GM19397 (cell line): ENCODE measurements at regions not wholly inside any gene's neighbourhood (a gene's known extent, or its start where the extent isn't known, plus 50 kb on each side); places are given as distances from the start of the nearest gene placed in this dataset.
"Not testable (repeated sequence)": the region's sequence is repeated elsewhere in the genome, so short reads cannot be mapped to it uniquely, and the experiment has no call there.

Source experiments
- ATAC-seq: cut with Tn5 transposase; IDR thresholded peaks from one replicate; pipeline ENCODE4 v1.9.1; 2021; ENCODE audit warnings: mild to moderate bottlenecking, moderate library complexity; ENCODE audit not compliant: unreplicated experiment

GRCh38 chr1:121443001-121443540, 258.3 kb downstream of the SRGAP2C start:
- no peak for ATAC-seq

GRCh38 chr1:121444096-121444495, 259.3 kb downstream of the SRGAP2C start:
- no peak for ATAC-seq

DNA sequence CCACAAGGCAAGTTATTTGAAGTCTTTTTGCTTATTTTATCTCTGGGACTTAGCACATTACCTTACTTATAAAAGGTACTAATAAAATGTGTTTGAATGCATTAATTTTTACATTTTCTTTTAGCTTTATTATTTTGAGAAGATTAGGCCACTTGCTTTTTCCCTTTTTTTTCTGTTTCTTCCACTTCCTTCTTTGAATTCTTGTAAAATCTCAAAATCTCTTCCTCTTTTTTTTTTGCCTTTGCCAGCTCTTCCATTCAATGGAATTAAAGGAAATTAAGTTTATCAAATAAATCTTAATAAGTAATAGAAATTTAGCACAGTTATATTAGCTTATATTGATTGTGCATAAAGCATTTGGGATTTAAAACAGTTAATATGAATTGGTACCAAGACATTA, 260.9 kb downstream of the SRGAP2C start:
- ATAC-seq, result no peak

DNA sequence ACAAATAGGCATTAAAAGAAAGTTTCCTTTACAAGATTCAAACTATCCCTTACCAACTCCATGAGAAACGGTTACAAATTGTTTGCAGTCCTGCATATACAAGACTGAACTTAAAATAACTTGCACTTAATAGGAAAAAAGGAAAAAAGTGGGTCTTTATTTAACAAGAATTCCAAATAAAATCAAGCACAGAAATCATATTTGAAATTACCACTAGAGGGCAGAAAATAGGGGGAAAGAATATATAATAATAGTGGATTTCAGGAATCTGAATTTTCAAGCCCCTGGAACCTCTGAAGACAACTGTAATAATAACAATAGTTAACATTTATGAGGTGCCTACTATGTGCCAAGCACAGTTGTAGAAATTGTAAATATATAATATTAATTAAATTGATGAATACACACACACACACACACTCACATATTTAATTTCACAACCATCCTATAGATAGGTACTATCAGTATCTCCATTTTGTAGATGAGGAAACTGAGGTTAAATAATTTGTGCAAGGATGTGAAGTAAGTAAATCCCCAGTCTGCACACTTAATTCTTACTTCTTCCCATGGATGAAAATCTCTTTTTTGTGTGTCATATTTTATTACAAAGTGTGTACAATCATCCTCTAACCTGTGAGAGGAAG, 262.6 kb downstream of the SRGAP2C start:
- not testable (repeated sequence) for ATAC-seq

DNA sequence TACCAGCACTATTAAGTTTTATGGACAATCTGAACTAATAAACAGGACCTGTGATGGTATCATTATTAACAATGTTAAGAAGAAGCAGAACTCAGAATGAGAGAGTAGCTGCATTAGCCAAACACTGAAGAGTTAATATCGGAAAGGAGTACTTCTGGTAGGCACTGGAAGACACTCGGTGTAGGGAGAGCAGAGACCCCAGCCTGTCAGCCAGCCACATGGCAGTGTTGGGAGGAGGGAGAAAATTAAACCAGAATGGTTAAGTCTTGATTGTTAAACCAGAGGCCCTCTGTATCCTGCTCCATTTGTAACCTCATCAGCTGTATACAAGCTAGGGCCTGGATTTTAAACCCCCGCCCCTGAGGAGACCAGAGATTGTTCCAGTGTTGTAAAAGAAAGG, 263.3 kb downstream of the SRGAP2C start:
- ATAC-seq, result not testable (repeated sequence)

DNA sequence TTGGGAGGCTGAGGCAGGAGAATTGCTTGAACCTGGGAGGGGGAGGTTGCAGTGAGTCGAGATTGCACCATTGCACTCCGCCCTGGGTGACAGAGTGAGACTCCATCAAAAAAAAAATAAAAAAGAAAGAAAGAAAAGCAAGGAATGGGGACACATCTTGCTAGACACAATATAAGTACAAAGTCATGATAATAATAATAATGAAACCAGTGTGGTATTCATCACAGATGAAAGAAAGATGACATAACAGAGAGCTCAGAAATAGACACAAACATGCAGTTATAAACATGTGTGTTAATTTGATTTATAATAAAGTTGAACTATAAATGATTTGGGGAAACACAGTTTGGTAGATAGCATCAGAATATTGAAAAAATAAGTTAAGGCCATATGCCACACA, 264.1 kb downstream of the SRGAP2C start:
- no peak for ATAC-seq

GRCh38 chr1:121452484-121452883, 267.7 kb downstream of the SRGAP2C start:
- no peak for ATAC-seq

DNA sequence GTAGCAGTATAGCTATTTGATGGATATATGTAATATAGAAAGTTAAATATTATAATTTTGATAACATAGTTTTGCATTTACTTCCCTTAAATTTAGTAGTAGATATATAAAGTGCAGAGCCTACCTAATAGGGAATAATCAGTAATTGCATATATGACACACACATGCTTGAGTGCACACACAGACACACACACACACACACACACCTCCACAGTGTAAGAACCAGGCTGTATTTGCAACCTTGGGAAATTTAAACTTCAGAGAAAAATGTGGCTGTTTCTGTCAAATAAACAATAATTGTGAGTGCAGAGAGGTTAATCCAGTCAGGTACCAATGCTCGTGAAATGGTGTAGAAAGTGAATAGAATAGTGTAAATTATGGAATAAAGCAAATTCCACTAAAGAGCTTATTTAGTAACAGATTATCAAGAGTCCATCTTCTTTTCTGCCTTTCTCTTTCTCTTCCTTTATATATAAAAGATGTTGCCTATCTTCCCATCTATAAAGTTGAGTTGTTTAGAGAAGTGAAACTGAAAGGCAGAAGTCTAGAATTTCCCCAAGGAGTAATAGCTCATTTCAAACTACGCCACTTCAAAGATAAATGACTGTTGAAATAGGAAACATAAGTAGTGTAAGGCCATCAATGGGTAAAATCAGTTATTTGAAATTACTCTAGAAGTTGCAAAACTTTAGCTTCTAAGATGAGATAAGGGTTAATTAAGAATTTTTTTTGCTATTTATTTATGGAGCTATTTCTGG, 273.7 kb downstream of the SRGAP2C start:
- peak; percentile 95 for ATAC-seq

- no peak for ATAC-seq
Observed at GRCh38 chr1:121459235-121459634, 274.5 kb downstream of the SRGAP2C start.

- ATAC-seq, result not testable (repeated sequence)
Observed at GRCh38 chr1:121469395-121469794, 284.6 kb downstream of the SRGAP2C start.

DNA sequence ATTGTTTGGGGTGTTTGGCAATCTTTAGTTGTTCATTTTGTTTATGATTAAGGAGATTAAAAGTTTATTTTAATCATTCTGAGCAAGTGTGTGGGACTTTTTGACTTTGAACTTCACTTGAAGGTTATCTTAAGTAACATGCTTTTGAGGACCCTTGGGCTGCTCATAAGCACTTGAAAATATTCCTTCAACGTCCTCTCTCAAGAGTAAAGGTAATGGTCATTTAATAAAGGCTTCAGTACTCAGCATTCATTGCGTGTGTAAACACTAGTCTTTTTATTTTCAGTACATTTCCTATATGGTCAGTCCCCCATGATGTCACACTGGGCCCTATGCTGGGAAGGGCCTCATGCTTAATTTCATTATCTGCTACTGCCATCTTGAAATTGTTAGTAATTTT, 285.6 kb downstream of the SRGAP2C start:
- ATAC-seq, result not testable (repeated sequence)

DNA sequence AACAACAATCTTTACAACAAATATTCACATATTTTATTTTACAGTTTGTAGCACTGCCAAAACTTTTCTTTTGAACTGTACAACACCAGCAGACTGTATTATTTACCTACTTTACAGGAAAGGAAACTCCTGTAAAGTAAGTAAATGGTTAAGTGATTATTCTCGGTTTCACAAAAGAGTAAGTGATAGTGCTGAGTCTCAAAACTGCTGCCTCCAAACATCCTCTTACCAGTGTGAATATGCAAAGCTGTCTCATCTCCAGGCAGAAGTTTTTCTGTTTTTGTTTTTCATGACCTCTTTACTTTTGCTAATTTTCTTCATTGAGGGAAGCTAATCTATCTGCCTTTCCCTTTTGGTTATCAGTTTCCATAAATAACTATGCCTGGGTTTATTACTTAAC, 286.7 kb downstream of the SRGAP2C start:
- ATAC-seq, result peak; percentile 98

DNA sequence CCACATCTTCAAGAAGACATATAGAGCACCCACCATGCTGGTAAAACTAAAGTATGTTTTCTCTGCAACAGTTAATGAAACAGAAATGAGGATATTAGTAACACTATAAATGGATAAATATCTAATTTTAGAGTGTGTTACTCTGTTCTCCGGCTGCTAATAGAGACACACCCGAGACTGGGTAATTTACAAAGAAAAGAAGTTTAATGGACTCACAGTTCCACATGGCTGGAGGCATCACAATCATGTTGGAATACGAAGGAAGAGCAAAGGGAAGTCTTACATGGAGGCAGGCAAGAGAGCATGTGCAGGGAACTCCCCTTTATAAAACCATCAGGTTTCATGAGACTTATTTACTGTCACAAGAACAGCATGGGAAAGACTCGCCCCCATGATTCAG, 287.2 kb downstream of the SRGAP2C start:
- ATAC-seq, result no peak

DNA sequence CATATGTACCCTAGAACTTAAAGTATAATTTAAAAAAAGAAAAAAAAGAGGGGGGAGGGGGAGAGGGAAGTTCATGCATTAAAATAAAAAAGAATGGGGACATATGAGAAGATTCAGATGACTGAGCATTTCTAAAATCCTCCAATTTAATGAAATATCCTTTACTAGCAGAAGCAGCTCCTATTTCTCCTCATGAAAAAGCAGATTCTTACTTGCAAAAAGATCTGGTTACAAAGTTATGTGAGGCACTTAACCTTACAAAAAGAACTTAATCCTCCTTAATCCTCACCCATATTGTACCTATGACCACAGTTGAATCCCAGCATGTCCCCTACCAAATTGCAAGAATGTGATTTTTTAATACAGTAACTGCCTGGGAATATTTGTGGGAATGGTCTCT, 298.5 kb downstream of the SRGAP2C start:
- no peak for ATAC-seq

DNA sequence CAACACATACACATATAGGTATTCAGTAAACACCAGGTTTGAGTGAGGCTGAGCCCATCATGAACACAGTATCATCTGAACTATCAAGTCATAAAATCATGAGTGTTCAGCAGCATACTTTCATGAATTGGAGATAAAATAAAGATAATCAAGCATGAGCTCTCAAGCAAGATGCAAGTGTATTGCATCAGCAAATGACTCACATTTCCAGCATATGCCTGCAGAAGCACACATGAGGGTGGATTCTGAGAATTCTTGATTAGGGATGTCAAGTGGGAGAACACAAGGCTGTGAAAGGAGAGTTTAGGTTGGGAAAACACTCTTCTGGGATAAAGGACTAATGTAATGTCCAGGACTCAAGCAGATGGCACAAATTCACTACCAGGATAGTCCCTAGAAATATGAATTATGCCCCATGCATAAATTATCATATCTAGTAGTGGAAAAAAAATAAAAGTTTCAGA, 299.2 kb downstream of the SRGAP2C start:
- ATAC-seq, result no peak

- not testable (repeated sequence) for ATAC-seq
Observed at GRCh38 chr1:121494796-121495195, 310.0 kb downstream of the SRGAP2C start.

DNA sequence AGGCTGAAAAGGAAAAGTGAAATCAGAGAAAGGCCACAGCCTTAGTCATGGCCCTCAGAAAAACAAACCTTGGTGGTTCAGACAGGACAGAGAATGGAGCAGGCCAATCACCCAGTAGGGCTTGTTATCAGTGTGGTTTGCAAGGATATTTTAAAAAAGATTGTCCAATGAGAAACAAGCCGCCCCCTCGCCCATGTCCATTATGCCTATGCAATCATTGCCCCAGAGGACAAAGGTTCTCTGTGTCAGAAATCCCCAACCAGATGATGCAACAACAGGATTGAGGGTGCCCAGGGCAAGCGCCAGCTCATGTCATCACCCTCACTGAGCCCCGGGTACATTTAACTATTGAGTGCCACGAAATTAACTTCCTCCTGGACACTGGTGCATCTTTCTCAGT, 326.7 kb downstream of the SRGAP2C start:
- ATAC-seq, result not testable (repeated sequence)

DNA sequence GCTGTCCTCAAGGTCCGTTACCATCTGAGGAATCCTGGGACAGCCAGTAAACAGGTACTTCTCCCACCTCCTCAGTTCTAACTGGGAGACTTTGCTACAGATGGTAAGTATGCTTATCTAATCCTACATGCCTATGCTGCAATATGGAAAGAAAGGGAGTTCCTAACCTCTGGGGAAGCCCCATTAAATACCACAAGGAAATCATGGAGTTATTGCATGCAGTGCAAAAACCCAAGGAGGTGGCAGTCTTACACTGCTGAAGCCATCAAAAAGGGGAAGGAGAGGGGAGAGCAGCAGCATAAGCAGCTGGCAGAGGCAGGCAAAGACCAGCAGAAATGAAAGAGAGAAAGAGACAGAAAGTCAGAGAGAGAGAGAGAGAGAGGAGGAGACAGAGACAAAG, 327.1 kb downstream of the SRGAP2C start:
- ATAC-seq, result not testable (repeated sequence)

DNA sequence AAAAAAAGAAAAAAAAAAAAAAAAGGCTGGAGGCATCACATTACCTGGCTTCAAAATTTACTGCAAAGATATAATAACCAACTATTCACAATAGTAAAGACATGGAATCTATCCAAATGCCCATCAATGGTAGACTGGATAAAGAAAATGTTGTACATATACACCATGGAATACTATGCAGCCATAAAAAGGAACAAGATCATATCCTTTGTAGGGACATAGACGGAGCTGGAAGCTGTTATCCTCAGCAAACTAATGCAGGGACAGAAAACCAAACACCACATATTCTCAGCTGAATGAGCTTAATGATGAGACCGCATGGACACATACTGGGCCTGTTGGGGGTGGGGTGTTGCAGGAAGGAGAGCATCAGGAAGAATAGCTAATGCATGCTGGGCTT, 330.5 kb downstream of the SRGAP2C start:
- no peak for ATAC-seq

DNA sequence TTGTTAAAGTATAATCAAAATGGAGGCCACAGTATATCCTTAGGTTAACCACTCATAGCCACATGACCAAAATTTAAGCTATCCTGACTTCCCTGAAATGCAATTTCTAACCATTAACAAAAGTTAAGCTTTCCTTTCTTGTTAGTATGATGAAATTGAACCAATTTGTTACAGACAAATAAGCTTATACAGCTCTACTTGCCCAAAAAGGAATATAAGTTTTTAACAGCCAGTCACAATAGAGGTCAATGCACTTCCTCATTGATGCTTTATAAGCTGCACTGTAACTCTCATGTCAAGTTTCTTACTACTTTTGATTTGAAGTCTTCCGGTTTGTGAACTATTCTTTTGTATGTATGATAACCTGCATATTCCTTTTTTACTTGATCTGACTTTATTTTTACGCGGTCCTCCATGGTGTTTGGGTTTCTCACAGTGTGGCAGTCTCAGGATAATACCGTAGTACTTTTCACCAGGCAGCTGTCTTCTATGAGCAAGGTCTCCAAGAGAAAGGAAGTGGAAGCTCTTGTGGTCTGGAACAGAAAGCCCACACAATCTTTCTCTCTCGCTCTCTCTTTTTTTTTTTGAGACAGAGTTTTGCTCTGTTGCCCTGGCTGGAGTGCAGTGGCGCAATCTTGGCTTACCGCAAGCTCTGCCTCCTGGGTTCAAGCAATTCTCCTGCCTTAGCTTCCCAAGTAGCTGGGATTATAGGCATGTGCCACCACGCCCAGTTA, 331.6 kb downstream of the SRGAP2C start:
- ATAC-seq, result peak; percentile 85

DNA sequence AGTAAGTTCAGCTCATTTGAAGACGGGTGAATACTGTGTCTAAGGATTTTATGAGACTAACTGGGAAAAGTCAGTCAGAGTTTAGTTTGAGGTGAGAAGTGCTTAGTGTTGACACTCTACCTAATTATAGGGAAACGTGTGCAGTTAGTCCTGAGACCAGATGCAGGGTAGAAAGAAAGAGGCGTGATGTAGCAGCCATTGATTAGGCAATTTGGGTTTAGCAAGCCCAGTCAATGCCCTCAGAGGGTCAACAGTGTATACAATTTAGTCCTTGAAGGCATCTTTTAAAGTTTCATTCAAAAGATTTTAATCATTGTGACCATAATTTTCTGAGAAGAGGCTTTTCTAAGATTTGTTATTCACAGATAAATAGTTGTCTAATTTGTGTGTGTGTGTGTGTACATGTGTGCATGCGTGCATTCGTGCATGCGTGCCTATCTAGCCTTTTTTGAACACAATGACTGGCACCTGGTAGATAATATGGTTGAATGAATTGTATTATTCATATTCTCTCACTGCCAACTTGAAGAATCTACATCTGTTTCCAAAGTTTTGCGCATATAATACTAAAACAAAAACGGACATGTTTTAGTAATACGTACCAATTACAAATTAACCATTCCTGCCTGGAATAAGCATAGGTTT, 332.9 kb downstream of the SRGAP2C start:
- ATAC-seq, result no peak
